B cell (primary cell): ENCODE measurements at regions not wholly inside any gene's neighbourhood (a gene's known extent, or its start where the extent isn't known, plus 50 kb on each side); places are given as distances from the start of the nearest gene placed in this dataset.
"Not testable (repeated sequence)": the region's sequence is repeated elsewhere in the genome, so short reads cannot be mapped to it uniquely, and the experiment has no call there.

Experiments used
- ATAC-seq: fragments of 200-7000 bp; cut with Tn5 transposase; one replicate; pipeline ENCODE4 v1.10.0; 2021; ENCODE audit warnings: low read depth, mild to moderate bottlenecking, moderate number of reproducible peaks, moderate library complexity
- CTCF ChIA-PET: fragments of 350-600 bp; sonication (Branson Sonifier 250); formaldehyde crosslinking; loops from one replicate; lab custom pipeline; 2021; ENCODE audit warnings: antibody characterized with exemption, inconsistent platforms; lab: Charles Lee
- POLR2A ChIA-PET: fragments of 350-600 bp; sonication (Branson Sonifier 250); formaldehyde crosslinking; loops from one replicate; lab custom pipeline; 2021; ENCODE audit warnings: antibody characterized with exemption; lab: Charles Lee
- DNase-seq: peaks from one replicate; pipeline ENCODE4 v3.0.0; 2013
- H2AFZ ChIP-seq: 2 replicates; pipeline ENCODE4 v1.6.1; 2012; ENCODE audit warnings: mild to moderate bottlenecking, low read depth, low read length; ENCODE audit not compliant: insufficient read depth, poor library complexity, severe bottlenecking
- H3K27ac ChIP-seq, 2 donors: 1 replicate in 1 of 2; 2 replicates in 1 of 2; pipeline ENCODE4 v1.5.1; 2012 to 2013; ENCODE audit warnings: low read length in 2 of 2, mild to moderate bottlenecking in 2 of 2, moderate library complexity in 1 of 2
- H3K27me3 ChIP-seq, 4 experiments: fragments of 200-600 bp in 1 of 4; sonication (generic) in 1 of 4; replicated peaks in 1 of 4; 1 replicate in 2 of 4; 2 replicates in 2 of 4; pipeline versions ENCODE4 v1.6.1 to v1.7.0; 2013 to 2016; ENCODE audit warnings: low read length in 3 of 4, mild to moderate bottlenecking in 2 of 4, mixed read lengths in 1 of 4, moderate library complexity in 1 of 4; ENCODE audit not compliant: insufficient read depth in 4 of 4, control insufficient read depth in 3 of 4; ENCODE audit errors: control extremely low read depth in 1 of 4
- H3K36me3 ChIP-seq, 2 experiments: replicated peaks in 1 of 2; 1 replicate in 1 of 2; 2 replicates in 1 of 2; pipeline versions ENCODE4 v1.6.1 to v1.7.1; 2013; ENCODE audit warnings: low read length in 1 of 2; ENCODE audit not compliant: insufficient read depth in 2 of 2, control insufficient read depth in 1 of 2; ENCODE audit errors: control extremely low read depth in 1 of 2, extremely low read depth in 1 of 2
- H3K4me1 ChIP-seq, 2 donors: fragments of 200-600 bp in 1 of 2; sonication (generic) in 1 of 2; 1 replicate in 1 of 2; 2 replicates in 1 of 2; pipeline versions ENCODE4 v1.5.1 to v1.6.1; 2013 to 2017; ENCODE audit warnings: low read length in 2 of 2; ENCODE audit not compliant: control insufficient read depth in 2 of 2, insufficient read depth in 2 of 2
- H3K4me2 ChIP-seq: replicated peaks from 2 replicates; pipeline ENCODE3; 2012; ENCODE audit warnings: mild to moderate bottlenecking, low read depth, low read length; ENCODE audit not compliant: poor library complexity, severe bottlenecking
- H3K4me3 ChIP-seq, 5 experiments: fragments of 200-600 bp in 1 of 5; sonication (generic) in 1 of 5; 1 replicate in 3 of 5; 2 replicates in 2 of 5; pipeline versions ENCODE4 v1.5.1 to v1.7.0; 2011 to 2016; ENCODE audit warnings: low read length in 4 of 5, mild to moderate bottlenecking in 4 of 5, low read depth in 2 of 5, control low read depth in 1 of 5, moderate library complexity in 1 of 5; ENCODE audit not compliant: insufficient read depth in 1 of 5; ENCODE audit errors: control extremely low read depth in 1 of 5, extremely low read depth in 1 of 5
- H3K79me2 ChIP-seq: fragments of 200-600 bp; sonication (generic); one replicate; pipeline ENCODE4 v1.6.0; 2016; ENCODE audit warnings: low read length; ENCODE audit not compliant: control insufficient read depth, insufficient read depth
- H3K9ac ChIP-seq: fragments of 200-600 bp; sonication (generic); 2 replicates; pipeline ENCODE4 v1.6.1; 2017; ENCODE audit warnings: mild to moderate bottlenecking, low read length, moderate library complexity
- H3K9me3 ChIP-seq, 3 donors: one replicate each; pipeline versions ENCODE4 v1.6.1 to v1.7.1; 2013; ENCODE audit warnings: low read length in 2 of 3; ENCODE audit not compliant: control insufficient read depth in 2 of 3, insufficient read depth in 1 of 3; ENCODE audit errors: control extremely low read depth in 1 of 3
- H4K20me1 ChIP-seq: 2 replicates; pipeline ENCODE4 v1.6.0; 2012; ENCODE audit warnings: mild to moderate bottlenecking, low read length; ENCODE audit not compliant: insufficient read depth, control insufficient read depth, poor library complexity, severe bottlenecking
- H3K27ac Mint-ChIP-seq: one replicate; pipeline ENCODE4 v1.8.0; 2021; ENCODE audit warnings: mixed read lengths
- H3K27me3 Mint-ChIP-seq: one replicate; pipeline ENCODE4 v1.8.0; 2021; ENCODE audit warnings: mixed read lengths
- H3K4me1 Mint-ChIP-seq: one replicate; pipeline ENCODE4 v1.8.0; 2021; ENCODE audit warnings: mixed read lengths
- H3K4me3 Mint-ChIP-seq: one replicate; pipeline ENCODE4 v1.8.0; 2021; ENCODE audit warnings: mixed read lengths
- H3K9me3 Mint-ChIP-seq: one replicate; pipeline ENCODE4 v1.8.0; 2022; ENCODE audit warnings: mixed read lengths; ENCODE audit not compliant: insufficient read depth
- CTCF ChIP-seq: fragments of 200-600 bp; IDR thresholded peaks from one replicate; pipeline ENCODE4 v1.8.0; 2022; ENCODE audit warnings: antibody characterized with exemption, mild to moderate bottlenecking
- EZH2 ChIP-seq: IDR thresholded peaks from 2 replicates; pipeline ENCODE4 v1.6.1; 2012; ENCODE audit warnings: borderline replicate concordance, low read depth, mild to moderate bottlenecking, moderate library complexity, low read length; ENCODE audit not compliant: insufficient read depth, poor library complexity, severe bottlenecking
- WGBS: methylation state at CpG from one replicate; pipeline ENCODE4 v1.1.5; 2013; ENCODE audit warnings: missing lambda C conversion rate; ENCODE audit not compliant: insufficient coverage; 5-methylcytosine and 5-hydroxymethylcytosine counted together
- intact Hi-C: fragments of 100-400 bp; cut with micrococcal nuclease; formaldehyde crosslinking; loops from one replicate; pipeline ENCODE4 v1.10.0; 2022

DNA sequence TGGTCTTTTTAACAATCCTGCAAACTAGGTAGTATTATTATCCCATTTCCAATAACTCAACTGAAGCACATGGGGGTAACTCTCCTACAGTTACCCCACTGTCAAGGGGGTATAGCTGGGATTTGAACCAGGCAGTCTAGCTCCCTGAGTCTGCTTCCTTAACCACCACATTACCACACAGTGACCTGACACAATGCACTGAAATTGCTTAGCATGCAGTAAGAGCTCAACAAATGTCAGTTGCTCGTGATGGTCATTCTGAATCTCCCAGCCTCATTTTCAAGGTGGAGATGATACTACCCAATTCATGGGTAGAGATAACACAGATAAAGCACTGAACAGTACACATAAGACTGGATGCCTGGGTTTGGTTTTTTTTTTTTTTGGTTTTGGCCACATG is 193.2 kb upstream of the MYLIP start:
- Mint-ChIP-seq H3K27ac (no peak overlapping the region), H3K4me1 (peaks cover 19% of the 10 kb centered on the region), H3K9me3 (peaks cover 2% of the 10 kb centered on the region), H3K4me3 (no peak overlapping the region), H3K27me3 (no peaks in the 10 kb centered on the region)
- H3K9ac ChIP-seq: no peak overlapping the region
- H3K79me2 ChIP-seq: no peaks in the 10 kb centered on the region
- H3K4me1 ChIP-seq: peaks cover 19 to 21% of the 10 kb centered on the region in 2 donors
- H3K36me3 ChIP-seq: no peaks in the 10 kb centered on the region
- no peak overlapping the region for H3K27ac ChIP-seq
- ATAC-seq: no peak
- DNase-seq: no peak
- WGBS: 100% methylated on average over 1 of the region's 1 CpG
- no peaks in the 10 kb centered on the region for H4K20me1 ChIP-seq
- no peak for TF ChIP-seq CTCF
- TF ChIP-seq EZH2: no peak
- intact Hi-C loops: loop anchor here (1.0 to 10.0 kb wide), 2 partner anchors 34 to 61 kb away; no protein-coding TSS in a partner anchor
- ChIA-PET POLR2A (interaction anchor here (0.6 kb wide), 1 partner anchor 195 kb away, joined by 6 read pairs; no protein-coding TSS in a partner anchor), CTCF (interaction anchor here (0.6 to 0.9 kb wide), 2 partner anchors 34 to 370 kb away, joined by 3 to 4 read pairs; no protein-coding TSS in a partner anchor)
- no peak overlapping the region for H2AFZ ChIP-seq
- peaks cover 0 to 21% (median 15%) of the 10 kb centered on the region in 3 donors for H3K9me3 ChIP-seq
- no peak overlapping the region for H3K4me2 ChIP-seq
- H3K27me3 ChIP-seq: no peaks in the 10 kb centered on the region
- no peak overlapping the region for H3K4me3 ChIP-seq

DNA sequence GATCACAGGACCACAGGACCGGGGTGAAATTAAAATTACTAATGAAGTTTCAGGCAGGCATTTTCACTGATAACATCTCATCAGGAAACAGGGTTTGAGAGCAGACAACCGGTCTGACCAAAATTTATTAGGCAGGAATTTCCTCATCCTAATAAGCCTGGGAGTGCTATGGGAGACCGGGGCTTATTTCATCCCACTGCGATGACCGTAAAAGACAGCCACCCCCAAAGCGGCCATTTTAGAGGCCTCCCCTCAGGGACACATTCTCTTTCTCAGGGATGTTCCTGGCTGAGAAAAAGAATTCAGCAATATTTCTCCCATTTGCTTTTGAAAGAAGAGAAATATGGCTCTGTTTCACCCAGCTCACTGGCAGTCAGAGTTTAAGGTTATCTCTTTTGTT is 197.2 kb upstream of the MYLIP start:
- intact Hi-C loops: loop anchor here (10.0 kb wide), 1 partner anchor 57 kb away; no protein-coding TSS in a partner anchor
- H3K79me2 ChIP-seq, POLR2A ChIA-PET, ATAC-seq, H3K9ac ChIP-seq, H3K4me3 Mint-ChIP-seq, H3K36me3 ChIP-seq, H4K20me1 ChIP-seq, H2AFZ ChIP-seq, H3K27me3 Mint-ChIP-seq, CTCF ChIA-PET, H3K4me2 ChIP-seq, H3K4me3 ChIP-seq, H3K27me3 ChIP-seq, DNase-seq, H3K27ac Mint-ChIP-seq, H3K27ac ChIP-seq: not testable (repeated sequence)
- H3K9me3 ChIP-seq: peaks cover 0 to 25% (median 14%) of the 10 kb centered on the region in 3 donors
- WGBS: 100% methylated on average over 1 of the region's 6 CpGs
- H3K4me1 Mint-ChIP-seq: peaks cover 13% of the 10 kb centered on the region
- H3K9me3 Mint-ChIP-seq: peaks cover 11% of the 10 kb centered on the region
- peaks cover 9 to 10% of the 10 kb centered on the region in 2 donors for H3K4me1 ChIP-seq
